ENCODE measurements at regions not wholly inside any gene's neighbourhood (a gene's known extent, or its start where the extent isn't known, plus 50 kb on each side); places are given as distances from the start of the nearest gene placed in this dataset.
"Not testable (repeated sequence)": the region's sequence is repeated elsewhere in the genome, so short reads cannot be mapped to it uniquely, and the experiment has no call there.

DNA sequence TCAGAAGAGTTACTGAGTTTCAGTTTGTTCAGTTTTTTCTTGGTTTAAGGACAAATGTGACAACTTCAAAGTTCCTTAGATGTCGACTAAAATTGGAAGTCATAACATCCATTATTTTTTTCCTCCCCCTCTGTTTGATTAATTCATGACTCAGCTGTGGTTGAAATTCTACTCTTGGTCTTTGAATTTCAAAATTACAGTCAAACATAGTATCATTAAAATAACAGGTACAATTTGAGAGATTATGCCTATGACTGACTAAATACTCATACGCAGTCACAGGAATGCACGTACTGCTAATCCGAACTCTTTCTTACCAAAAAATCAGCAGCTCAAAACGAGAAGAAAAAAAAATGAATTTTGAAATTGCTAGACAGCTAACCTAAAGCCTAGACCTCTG lies 1434.8 kb downstream of the RAPGEF2 start:
- no peak overlapping the region for H3K4me3 ChIP-seq (ENCODE audit: low read length)
- TF ChIP-seq, protein P1, sequence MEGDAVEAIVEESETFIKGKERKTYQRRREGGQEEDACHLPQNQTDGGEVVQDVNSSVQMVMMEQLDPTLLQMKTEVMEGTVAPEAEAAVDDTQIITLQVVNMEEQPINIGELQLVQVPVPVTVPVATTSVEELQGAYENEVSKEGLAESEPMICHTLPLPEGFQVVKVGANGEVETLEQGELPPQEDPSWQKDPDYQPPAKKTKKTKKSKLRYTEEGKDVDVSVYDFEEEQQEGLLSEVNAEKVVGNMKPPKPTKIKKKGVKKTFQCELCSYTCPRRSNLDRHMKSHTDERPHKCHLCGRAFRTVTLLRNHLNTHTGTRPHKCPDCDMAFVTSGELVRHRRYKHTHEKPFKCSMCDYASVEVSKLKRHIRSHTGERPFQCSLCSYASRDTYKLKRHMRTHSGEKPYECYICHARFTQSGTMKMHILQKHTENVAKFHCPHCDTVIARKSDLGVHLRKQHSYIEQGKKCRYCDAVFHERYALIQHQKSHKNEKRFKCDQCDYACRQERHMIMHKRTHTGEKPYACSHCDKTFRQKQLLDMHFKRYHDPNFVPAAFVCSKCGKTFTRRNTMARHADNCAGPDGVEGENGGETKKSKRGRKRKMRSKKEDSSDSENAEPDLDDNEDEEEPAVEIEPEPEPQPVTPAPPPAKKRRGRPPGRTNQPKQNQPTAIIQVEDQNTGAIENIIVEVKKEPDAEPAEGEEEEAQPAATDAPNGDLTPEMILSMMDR (IDR thresholded peaks at IDR 0.05; ENCODE audit: insufficient read depth, low read depth, low read length, missing control alignments): no peak
- no peak for DNase-seq (ENCODE audit: low read depth)

DNA sequence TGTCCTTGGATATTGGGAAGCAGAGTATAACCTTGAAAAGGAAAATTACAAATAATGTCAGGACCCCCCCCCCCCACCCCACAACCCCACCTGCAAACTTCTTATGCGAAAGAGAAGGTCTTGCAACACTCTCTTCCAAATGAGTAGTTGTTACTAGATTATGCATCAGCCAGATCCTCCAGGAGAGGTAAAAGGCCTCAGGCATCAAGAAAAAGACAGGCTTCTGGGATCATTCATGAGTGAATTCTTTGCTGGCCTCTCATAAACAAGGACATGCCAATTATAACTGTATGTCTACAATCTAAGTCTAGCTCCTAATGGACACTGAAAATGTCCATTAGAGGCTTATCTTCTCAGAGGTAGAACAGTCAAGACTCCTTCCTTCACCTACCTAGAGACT lies 1443.3 kb downstream of the RAPGEF2 start:
- DNase-seq (ENCODE audit: low read depth): peak; percentile 30
- TF ChIP-seq, protein P1 (IDR thresholded peaks at IDR 0.05; ENCODE audit: insufficient read depth, low read depth, low read length, missing control alignments): no peak
- no peak overlapping the region for H3K4me3 ChIP-seq (ENCODE audit: low read length)

DNA sequence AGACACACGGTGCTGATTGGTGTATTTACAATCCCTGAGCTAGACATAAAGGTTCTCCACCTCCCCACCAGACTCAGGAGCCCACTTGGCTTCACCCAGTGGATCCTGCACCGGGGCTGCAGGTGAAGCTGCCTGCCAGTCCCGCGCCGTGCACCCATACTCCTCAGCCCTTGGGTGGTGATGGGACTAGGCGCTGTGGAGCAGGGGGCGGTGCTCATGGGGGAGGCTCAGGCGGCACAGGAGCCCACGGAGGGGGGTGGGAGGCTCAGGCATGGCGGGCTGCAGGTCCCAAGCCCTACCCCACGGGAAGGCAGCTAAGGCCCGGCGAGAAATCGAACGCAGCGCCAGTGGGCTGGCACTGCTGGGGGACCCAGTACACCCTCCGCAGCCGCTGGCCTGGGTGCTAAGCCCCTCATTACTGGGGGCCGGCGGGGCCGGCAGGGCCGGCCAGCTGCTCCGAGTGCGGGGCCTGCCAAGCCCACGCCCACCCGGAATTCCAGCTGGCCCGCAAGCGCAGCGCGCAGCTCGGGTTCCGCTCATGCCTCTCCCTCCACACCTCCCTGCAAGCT lies 1447.2 kb downstream of the RAPGEF2 start:
- not testable (repeated sequence) for H3K4me3 ChIP-seq (ENCODE audit: low read length); DNase-seq (ENCODE audit: low read depth)

DNA sequence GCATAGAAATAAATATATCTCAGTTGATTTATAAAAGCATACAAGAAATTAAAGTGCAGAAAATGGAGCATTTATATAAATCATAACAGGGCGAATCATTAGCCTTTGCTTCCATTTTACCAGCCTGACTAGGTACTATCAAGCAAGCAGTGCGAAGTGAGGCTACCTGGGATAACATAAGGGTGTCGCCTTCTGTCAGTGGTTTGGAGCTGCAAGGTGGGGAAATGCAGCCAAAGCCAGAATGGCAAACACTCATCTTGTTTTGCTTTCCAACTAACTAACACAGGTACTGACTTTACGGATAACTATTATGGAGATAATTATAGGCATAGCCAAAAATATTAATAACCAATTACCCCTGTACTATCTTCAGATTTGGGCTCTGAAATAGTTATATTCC lies 1459.8 kb downstream of the RAPGEF2 start:
- no peak overlapping the region for H3K4me3 ChIP-seq (ENCODE audit: low read length)
- TF ChIP-seq, protein P1 (IDR thresholded peaks at IDR 0.05; ENCODE audit: insufficient read depth, low read depth, low read length, missing control alignments): no peak
- DNase-seq (ENCODE audit: low read depth): no peak

DNA sequence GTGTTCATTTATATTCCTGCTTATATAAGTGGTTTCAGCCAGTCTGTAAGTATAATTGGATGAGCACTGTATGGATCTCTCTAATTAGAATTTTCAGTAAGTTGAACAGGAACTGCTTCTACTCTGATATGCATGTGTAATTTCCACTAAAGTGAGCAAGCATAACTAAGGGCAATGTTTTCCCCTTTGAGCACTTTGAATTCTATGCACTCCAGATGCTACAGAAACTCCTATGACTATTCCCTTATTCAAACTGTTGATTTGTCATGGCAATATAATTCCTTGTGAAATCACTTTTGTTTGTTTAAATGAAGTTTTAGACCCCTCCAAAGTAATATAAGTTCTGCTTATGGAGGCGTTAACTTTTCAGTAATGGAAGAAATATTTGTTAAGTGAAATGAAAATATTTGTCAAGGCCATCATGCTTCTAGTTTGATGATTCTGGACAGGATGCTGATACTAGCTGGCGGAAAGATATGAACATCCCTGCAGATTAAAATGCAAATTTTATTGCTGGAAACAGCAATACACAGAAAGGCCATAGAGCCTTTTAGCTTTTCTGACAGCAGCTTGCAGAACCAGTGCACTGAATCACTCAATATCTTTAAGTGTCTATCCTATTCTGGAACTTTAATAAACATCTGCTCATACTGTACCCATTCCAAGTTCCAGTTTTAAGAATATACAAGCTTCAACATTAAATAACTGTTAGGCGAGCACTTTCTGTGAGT lies 1460.8 kb downstream of the RAPGEF2 start:
- DNase-seq (ENCODE audit: low read depth): no peak
- TF ChIP-seq, protein P1 (IDR thresholded peaks at IDR 0.05; ENCODE audit: insufficient read depth, low read depth, low read length, missing control alignments): no peak
- no peak overlapping the region for H3K4me3 ChIP-seq (ENCODE audit: low read length)

- H3K4me3 ChIP-seq (ENCODE audit: low read length): no peak overlapping the region
- TF ChIP-seq, protein P1 (IDR thresholded peaks at IDR 0.05; ENCODE audit: insufficient read depth, low read depth, low read length, missing control alignments): no peak
- no peak for DNase-seq (ENCODE audit: low read depth)
Measured at GRCh38 chr4:160567634-160568033, 1464.8 kb downstream of the RAPGEF2 start.

- TF ChIP-seq, protein P1 (IDR thresholded peaks at IDR 0.05; ENCODE audit: insufficient read depth, low read depth, low read length, missing control alignments): no peak
- H3K4me3 ChIP-seq (ENCODE audit: low read length): no peak overlapping the region
- DNase-seq (ENCODE audit: low read depth): no peak
Measured at GRCh38 chr4:160570271-160570670, 1467.4 kb downstream of the RAPGEF2 start.

GRCh38 chr4:160574272-160574671 lies 1471.4 kb downstream of the RAPGEF2 start:
- DNase-seq (ENCODE audit: low read depth); H3K4me3 ChIP-seq (ENCODE audit: low read length): not testable (repeated sequence)
